ENCODE measurements at regions not wholly inside any gene's neighbourhood (a gene's known extent, or its start where the extent isn't known, plus 50 kb on each side); places are given as distances from the start of the nearest gene placed in this dataset.

- H3K36me3 ChIP-seq (replicated peaks) = no peaks in the 10 kb centered on the region
- H3K27me3 ChIP-seq (replicated peaks) = peaks cover 20% of the 10 kb centered on the region
- no peak overlapping the region for H3K4me3 ChIP-seq (ENCODE audit: low read depth, low read length)
- TF ChIP-seq CTCF (IDR thresholded peaks at IDR 0.05; ENCODE audit: low read depth, low read length, missing control alignments) = no peak
- no peak for DNase-seq
- no peak overlapping the region for H3K27ac ChIP-seq
- in situ Hi-C loops (cut with HindIII; ENCODE audit: low pct_ligation_motif_present, low sequenced_read_pairs) = no loop called here
These were observed 70.6 kb upstream of the SLC24A4 start for GRCh38 chr14:92252323-92252722.

GRCh38 chr14:92253381-92253894 is 69.5 kb upstream of the SLC24A4 start:
- H3K27ac ChIP-seq = no peak overlapping the region

GRCh38 chr14:92254786-92255185 is 68.2 kb upstream of the SLC24A4 start:
- Histone ChIP-seq H3K36me3 (replicated peaks) (no peaks in the 10 kb centered on the region), H3K27ac (no peak overlapping the region), H3K27me3 (replicated peaks) (peaks cover 20% of the 10 kb centered on the region), H3K4me3 (ENCODE audit: low read depth, low read length) (no peak overlapping the region)
- in situ Hi-C loops (cut with HindIII; ENCODE audit: low pct_ligation_motif_present, low sequenced_read_pairs) = no loop called here
- peak; percentile 12 for DNase-seq
- TF ChIP-seq CTCF (IDR thresholded peaks at IDR 0.05; ENCODE audit: low read depth, low read length, missing control alignments) = no peak

More at GRCh38 chr14:92253381-92253894, 69.5 kb upstream of the SLC24A4 start:
- Histone ChIP-seq H3K27me3 (replicated peaks) (peaks cover 20% of the 10 kb centered on the region), H3K4me3 (ENCODE audit: low read depth, low read length) (no peak overlapping the region), H3K36me3 (replicated peaks) (no peaks in the 10 kb centered on the region)
- in situ Hi-C loops (cut with HindIII; ENCODE audit: low pct_ligation_motif_present, low sequenced_read_pairs) = no loop called here
- DNase-seq = no peak
- TF ChIP-seq CTCF (IDR thresholded peaks at IDR 0.05; ENCODE audit: low read depth, low read length, missing control alignments) = no peak

DNA sequence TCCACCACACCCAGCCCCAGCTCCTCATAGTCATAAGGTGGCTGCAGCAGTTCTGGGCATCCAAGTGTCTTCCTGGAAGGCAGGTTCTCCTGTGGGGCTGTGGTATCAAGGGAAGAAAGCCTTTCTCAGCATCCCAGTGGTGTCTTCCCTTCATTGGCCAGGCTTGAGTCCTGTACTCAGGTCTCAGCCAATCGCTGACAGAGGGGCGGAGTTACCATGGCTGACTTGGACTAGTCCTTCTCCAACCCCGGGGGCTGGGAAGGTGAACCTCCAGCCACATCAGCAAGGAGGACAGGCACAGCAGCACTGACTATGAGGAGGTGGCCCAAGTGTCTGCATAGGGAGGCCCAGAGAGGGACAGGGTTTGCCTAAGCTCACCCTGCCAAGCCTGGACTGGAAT is 64.0 kb upstream of the SLC24A4 start:
- H3K27ac ChIP-seq = no peak overlapping the region
- DNase-seq = no peak

DNA sequence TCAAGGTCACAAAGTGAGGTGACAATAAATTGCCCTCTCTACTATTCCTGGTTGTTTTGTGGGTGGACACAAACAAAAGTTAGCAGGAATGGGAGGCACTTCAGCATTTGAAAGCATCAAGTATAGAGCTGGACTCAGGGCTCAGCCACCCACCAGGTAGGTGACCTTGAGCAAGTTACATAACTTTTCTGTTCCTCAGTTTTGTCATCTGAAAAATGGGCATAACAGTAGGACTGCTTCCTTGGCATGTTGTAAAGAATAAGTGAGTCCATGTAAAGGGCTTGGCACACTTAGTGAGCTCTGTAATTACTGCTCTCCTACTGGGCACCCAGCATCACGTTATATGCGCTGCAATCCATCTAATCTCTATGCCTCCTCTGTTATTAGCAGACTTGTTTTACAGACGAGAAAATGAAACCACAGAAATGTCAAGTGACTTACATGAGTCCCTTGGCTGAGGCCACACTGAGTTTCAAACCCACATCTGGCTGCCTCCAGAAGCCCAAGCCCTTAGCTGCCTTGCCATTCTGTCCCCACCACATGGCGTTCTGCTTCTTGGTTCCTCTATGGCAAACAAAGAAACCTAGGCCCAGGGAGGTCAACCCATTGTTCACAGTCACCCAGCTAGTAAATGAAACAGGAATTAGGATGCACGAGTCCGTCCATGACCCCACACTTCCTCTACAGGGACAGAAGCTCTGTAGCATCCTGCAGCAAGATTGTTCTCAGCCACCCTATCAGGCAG is 63.2 kb upstream of the SLC24A4 start:
- Histone ChIP-seq H3K36me3 (replicated peaks) (no peaks in the 10 kb centered on the region), H3K4me3 (ENCODE audit: low read depth, low read length) (no peak overlapping the region), H3K27me3 (replicated peaks) (peaks cover 11% of the 10 kb centered on the region), H3K27ac (no peak overlapping the region)
- in situ Hi-C loops (cut with HindIII; ENCODE audit: low pct_ligation_motif_present, low sequenced_read_pairs) = no loop called here
- DNase-seq = no peak
- TF ChIP-seq CTCF (IDR thresholded peaks at IDR 0.05; ENCODE audit: low read depth, low read length, missing control alignments) = no peak

More for the DNA sequence above, 64.0 kb upstream of the SLC24A4 start:
- TF ChIP-seq CTCF (IDR thresholded peaks at IDR 0.05; ENCODE audit: low read depth, low read length, missing control alignments) = no peak
- in situ Hi-C loops (cut with HindIII; ENCODE audit: low pct_ligation_motif_present, low sequenced_read_pairs) = no loop called here
- H3K27me3 ChIP-seq (replicated peaks) = peaks cover 12% of the 10 kb centered on the region
- no peaks in the 10 kb centered on the region for H3K36me3 ChIP-seq (replicated peaks)
- no peak overlapping the region for H3K4me3 ChIP-seq (ENCODE audit: low read depth, low read length)
